Spleen (tissue), 11 donors: ENCODE measurements at regions not wholly inside any gene's neighbourhood (a gene's known extent, or its start where the extent isn't known, plus 50 kb on each side); places are given as distances from the start of the nearest gene placed in this dataset.

Source experiments
- DNase-seq: peaks from one replicate; pipeline ENCODE4 v3.0.0-alpha.2; 2020
- H3K27ac ChIP-seq, 8 donors: fragments of 200-600 bp; sonication (generic) in 7 of 8; 1 replicate in 4 of 8; 2 replicates in 4 of 8; pipeline versions ENCODE4 v1.5.0 to v1.8.0; 2016 to 2021; ENCODE audit warnings: inconsistent platforms in 4 of 8, mild to moderate bottlenecking in 4 of 8, moderate library complexity in 1 of 8
- H3K27me3 ChIP-seq, 7 donors: fragments of 200-600 bp; sonication (generic) in 6 of 7; replicated peaks in 1 of 7; 1 replicate in 4 of 7; 2 replicates in 3 of 7; pipeline versions ENCODE4 v1.5.0 to v1.8.0; 2016 to 2021; ENCODE audit warnings: inconsistent platforms in 3 of 7, mild to moderate bottlenecking in 1 of 7
- H3K36me3 ChIP-seq, 6 donors: fragments of 200-600 bp; sonication (generic) in 5 of 6; 1 replicate in 4 of 6; 2 replicates in 2 of 6; pipeline versions ENCODE4 v1.5.0 to v1.8.0; 2016 to 2021; ENCODE audit warnings: inconsistent platforms in 2 of 6
- H3K4me1 ChIP-seq, 6 donors: fragments of 200-600 bp; sonication (generic) in 5 of 6; 1 replicate in 3 of 6; 2 replicates in 3 of 6; pipeline versions ENCODE4 v1.5.0 to v1.8.0; 2016 to 2021; ENCODE audit warnings: inconsistent platforms in 3 of 6
- H3K4me3 ChIP-seq, 8 donors: fragments of 200-600 bp; sonication (generic) in 7 of 8; 1 replicate in 4 of 8; 2 replicates in 4 of 8; pipeline versions ENCODE4 v1.5.0 to v1.8.0; 2016 to 2021; ENCODE audit warnings: inconsistent platforms in 4 of 8, mild to moderate bottlenecking in 4 of 8, moderate library complexity in 2 of 8
- H3K9me3 ChIP-seq, 8 donors: fragments of 200-600 bp; sonication (generic) in 7 of 8; 1 replicate in 4 of 8; 2 replicates in 4 of 8; pipeline versions ENCODE4 v1.5.0 to v1.8.0; 2016 to 2021; ENCODE audit warnings: inconsistent platforms in 4 of 8
- CTCF ChIP-seq, 11 experiments: fragments of 200-600 bp in 7 of 11; fragments of 450-650 bp in 4 of 11; sonication (generic) in 4 of 11; IDR thresholded peaks in 8 of 11; conservative IDR thresholded peaks in 3 of 11; 1 replicate in 7 of 11; 2 replicates in 4 of 11; pipeline versions ENCODE4 v1.4.0 to v1.8.0; 2016 to 2021; ENCODE audit warnings: antibody characterized with exemption in 11 of 11, inconsistent platforms in 4 of 11, mild to moderate bottlenecking in 1 of 11
- POLR2A ChIP-seq, 3 donors: fragments of 450-650 bp; IDR thresholded peaks; one replicate each; pipeline ENCODE4 v1.5.1; 2017; ENCODE audit warnings: antibody characterized with exemption in 3 of 3, mild to moderate bottlenecking in 1 of 3
- POLR2AphosphoS5 ChIP-seq, 3 donors: sonication (generic); formaldehyde crosslinking; IDR thresholded peaks; one replicate each; pipeline ENCODE4 v1.5.1; 2017; ENCODE audit warnings: antibody characterized with exemption in 3 of 3
- WGBS, 5 donors: extraction: QIAGEN DNeasy Blood & Tissue Kit in 3 of 5; methylation state at CpG; one replicate each; pipeline versions ENCODE4 v1.1.5 to v1.1.7; 2013 to 2018; 5-methylcytosine and 5-hydroxymethylcytosine counted together
- intact Hi-C: fragments of 100-400 bp; cut with DNase I; formaldehyde crosslinking; loops from one replicate; pipeline ENCODE4 v1.15.0; 2023; ENCODE audit warnings: low total_unique reads
- donor health status: healthy with polysubstance abuse.
- donor health status: DM: no; HTN: no; CAD: no; lungs with moderate emphysema.
- donor health status: DM: no; HTN: no; CAD: no.
- donor health status: Bipolar disorder and iron deficiency.
- donor health status: healthy.
- donor health status: DM: no; HTN: no; CAD: no.
- donor health status: DM: yes; HTN: yes; CAD: no.

GRCh38 chr2:128664499-128664971 is 345.9 kb upstream of the HS6ST1 start:
- H3K4me3 ChIP-seq, result no peak overlapping the region
- peak; percentile 55 for DNase-seq
- H3K4me1 ChIP-seq, result no peaks in the 10 kb centered on the region
- intact Hi-C loops, result no loop called here
- H3K27ac ChIP-seq, result no peak overlapping the region
- no peaks in the 10 kb centered on the region for H3K36me3 ChIP-seq
- TF ChIP-seq POLR2AphosphoS5 (IDR thresholded peaks at IDR 0.05), result no peak
- no peak for TF ChIP-seq CTCF (IDR thresholded peaks at IDR 0.05 in 8 of 11, conservative IDR thresholded peaks at IDR 0.05 in 3 of 11)
- TF ChIP-seq POLR2A (IDR thresholded peaks at IDR 0.05), result no peak
- no peaks in the 10 kb centered on the region for H3K9me3 ChIP-seq
- peaks cover 0 to 25% (median 0%) of the 10 kb centered on the region in 7 donors for H3K27me3 ChIP-seq
- 49 to 71% (median 54%) methylated on average over 4 of the region's 4 CpGs for WGBS, 5 donors

- Histone ChIP-seq H3K27me3 (peaks cover 0 to 25% (median 0%) of the 10 kb centered on the region in 7 donors), H3K9me3 (no peaks in the 10 kb centered on the region), H3K4me1 (no peaks in the 10 kb centered on the region), H3K36me3 (no peaks in the 10 kb centered on the region), H3K4me3 (no peak overlapping the region), H3K27ac (no peak overlapping the region)
- DNase-seq, result peak; percentile 63
- intact Hi-C loops, result no loop called here
- TF ChIP-seq POLR2AphosphoS5 (IDR thresholded peaks at IDR 0.05) (no peak), POLR2A (IDR thresholded peaks at IDR 0.05) (no peak), CTCF (IDR thresholded peaks at IDR 0.05 in 8 of 11, conservative IDR thresholded peaks at IDR 0.05 in 3 of 11) (no peak)
- WGBS, 5 donors, result 74 to 97% (median 92%) methylated on average over 3 to 4 of the region's 4 CpGs
Measured at GRCh38 chr2:128665113-128665512, 346.4 kb upstream of the HS6ST1 start.

- intact Hi-C loops, result no loop called here
- no peak overlapping the region for H3K27ac ChIP-seq
- no peaks in the 10 kb centered on the region for H3K4me1 ChIP-seq
- no peaks in the 10 kb centered on the region for H3K9me3 ChIP-seq
- no peak overlapping the region for H3K4me3 ChIP-seq
- 89 to 95% (median 93%) methylated on average over 6 of the region's 6 CpGs for WGBS, 5 donors
- peaks cover 0 to 25% (median 0%) of the 10 kb centered on the region in 7 donors for H3K27me3 ChIP-seq
- DNase-seq, result no peak
- no peaks in the 10 kb centered on the region for H3K36me3 ChIP-seq
- no peak for TF ChIP-seq POLR2A (IDR thresholded peaks at IDR 0.05)
- TF ChIP-seq CTCF (IDR thresholded peaks at IDR 0.05 in 8 of 11, conservative IDR thresholded peaks at IDR 0.05 in 3 of 11), result no peak
- no peak for TF ChIP-seq POLR2AphosphoS5 (IDR thresholded peaks at IDR 0.05)
Measured at GRCh38 chr2:128666596-128666995, 347.9 kb upstream of the HS6ST1 start.

GRCh38 chr2:128667391-128667790 is 348.7 kb upstream of the HS6ST1 start:
- WGBS, 5 donors, result 84 to 96% (median 91%) methylated on average over 7 of the region's 7 CpGs
- intact Hi-C loops, result no loop called here
- no peak overlapping the region for H3K27ac ChIP-seq
- no peak overlapping the region for H3K4me3 ChIP-seq
- peaks cover 0 to 19% (median 0%) of the 10 kb centered on the region in 7 donors for H3K27me3 ChIP-seq
- no peaks in the 10 kb centered on the region for H3K4me1 ChIP-seq
- H3K9me3 ChIP-seq, result no peaks in the 10 kb centered on the region
- TF ChIP-seq CTCF (IDR thresholded peaks at IDR 0.05 in 8 of 11, conservative IDR thresholded peaks at IDR 0.05 in 3 of 11) (no peak), POLR2AphosphoS5 (IDR thresholded peaks at IDR 0.05) (no peak), POLR2A (IDR thresholded peaks at IDR 0.05) (no peak)
- DNase-seq, result no peak
- no peaks in the 10 kb centered on the region for H3K36me3 ChIP-seq
